IMR-90 (cell line): ENCODE measurements at regions not wholly inside any gene's neighbourhood (a gene's known extent, or its start where the extent isn't known, plus 50 kb on each side); places are given as distances from the start of the nearest gene placed in this dataset.

Experiments used
- BHLHE40 ChIP-seq: fragments of 150-350 bp; IDR thresholded peaks from 2 replicates; pipeline ENCODE4 v1.6.1; 2016; ENCODE audit warnings: mild to moderate bottlenecking, low read depth, low read length
- CEBPB ChIP-seq: IDR thresholded peaks from 2 replicates; pipeline ENCODE4 v1.6.1; 2012; ENCODE audit warnings: low read depth, low read length, improper control_type of control experiment
- CHD1 ChIP-seq: IDR thresholded peaks from 2 replicates; pipeline ENCODE4 v1.6.1; 2012; ENCODE audit warnings: low read depth, low read length, improper control_type of control experiment
- CTCF ChIP-seq: conservative IDR thresholded peaks from 2 replicates; pipeline ENCODE4 v1.5.1; 2012; ENCODE audit warnings: mild to moderate bottlenecking, low read depth, low read length, improper control_type of control experiment
- FOS ChIP-seq: fragments of 150-350 bp; IDR thresholded peaks from 2 replicates; pipeline ENCODE4 v1.6.1; 2016; ENCODE audit warnings: low read depth, low read length
- MAFK ChIP-seq: IDR thresholded peaks from 2 replicates; pipeline ENCODE4 v1.6.1; 2012; ENCODE audit warnings: low read depth, low read length, improper control_type of control experiment
- MAZ ChIP-seq: IDR thresholded peaks from 2 replicates; pipeline ENCODE4 v1.6.1; 2012; ENCODE audit warnings: low read depth, mild to moderate bottlenecking, low read length, improper control_type of control experiment, moderate library complexity, borderline replicate concordance
- MXI1 ChIP-seq: IDR thresholded peaks from 2 replicates; pipeline ENCODE4 v1.6.1; 2012; ENCODE audit warnings: low read depth, mild to moderate bottlenecking, low read length, moderate library complexity, borderline replicate concordance
- POLR2A ChIP-seq: IDR thresholded peaks from 2 replicates; pipeline ENCODE4 v1.6.1; 2012; ENCODE audit warnings: mild to moderate bottlenecking, low read depth, low read length
- RAD21 ChIP-seq: IDR thresholded peaks from 2 replicates; pipeline ENCODE4 v1.6.1; 2012; ENCODE audit warnings: low read length, improper control_type of control experiment
- RFX5 ChIP-seq: IDR thresholded peaks from 2 replicates; pipeline ENCODE4 v1.8.0; 2012; ENCODE audit warnings: low read depth, mild to moderate bottlenecking, low read length, moderate library complexity
- SMC3 ChIP-seq: fragments of 150-350 bp; IDR thresholded peaks from 2 replicates; pipeline ENCODE4 v1.6.1; 2016; ENCODE audit warnings: low read depth, mild to moderate bottlenecking, antibody characterized with exemption, low read length, moderate library complexity
- USF2 ChIP-seq: fragments of 150-350 bp; IDR thresholded peaks from 2 replicates; pipeline ENCODE4 v1.6.1; 2017; ENCODE audit warnings: mild to moderate bottlenecking, antibody characterized with exemption, low read length, low read depth

GRCh38 chr4:163598489-163598888, 104.0 kb downstream of the TMA16 start:
- TF ChIP-seq CTCF: no peak
- TF ChIP-seq FOS: no peak
- TF ChIP-seq POLR2A: no peak
- TF ChIP-seq SMC3: no peak
- TF ChIP-seq MXI1: no peak
- TF ChIP-seq RFX5: no peak
- TF ChIP-seq CEBPB: no peak
- no peak for TF ChIP-seq RAD21
- TF ChIP-seq MAZ: no peak
- TF ChIP-seq CHD1: no peak
- no peak for TF ChIP-seq BHLHE40
- TF ChIP-seq USF2: no peak
- TF ChIP-seq MAFK: no peak
